ENCODE measurements at regions not wholly inside any gene's neighbourhood (a gene's known extent, or its start where the extent isn't known, plus 50 kb on each side); places are given as distances from the start of the nearest gene placed in this dataset.

GRCh38 chr11:134755535-134755934, 343.5 kb upstream of the B3GAT1 start:
- no peaks in the 10 kb centered on the region for H3K36me3 ChIP-seq (ENCODE audit: control insufficient read depth, insufficient read depth, low read length)
- no peak overlapping the region for H3K4me3 ChIP-seq (ENCODE audit: low read depth, low read length)
- H3K4me1 ChIP-seq, result no peaks in the 10 kb centered on the region

GRCh38 chr11:134754521-134755198, 342.6 kb upstream of the B3GAT1 start:
- Histone ChIP-seq H3K4me2 (ENCODE audit: low read length) (no peak overlapping the region), H3K9me3 (ENCODE audit: control insufficient read depth, low read length) (no peaks in the 10 kb centered on the region), H3K4me3 (ENCODE audit: low read depth, low read length) (no peak overlapping the region), H3K27ac (no peak overlapping the region), H3K36me3 (ENCODE audit: control insufficient read depth, insufficient read depth, low read length) (no peaks in the 10 kb centered on the region), H3K9ac (no peak overlapping the region), H3K79me2 (no peaks in the 10 kb centered on the region), H3K4me1 (no peaks in the 10 kb centered on the region), H2AFZ (no peak overlapping the region), H3K27me3 (ENCODE audit: control insufficient read depth, insufficient read depth, low read length) (no peaks in the 10 kb centered on the region)
- TF ChIP-seq, protein P1, sequence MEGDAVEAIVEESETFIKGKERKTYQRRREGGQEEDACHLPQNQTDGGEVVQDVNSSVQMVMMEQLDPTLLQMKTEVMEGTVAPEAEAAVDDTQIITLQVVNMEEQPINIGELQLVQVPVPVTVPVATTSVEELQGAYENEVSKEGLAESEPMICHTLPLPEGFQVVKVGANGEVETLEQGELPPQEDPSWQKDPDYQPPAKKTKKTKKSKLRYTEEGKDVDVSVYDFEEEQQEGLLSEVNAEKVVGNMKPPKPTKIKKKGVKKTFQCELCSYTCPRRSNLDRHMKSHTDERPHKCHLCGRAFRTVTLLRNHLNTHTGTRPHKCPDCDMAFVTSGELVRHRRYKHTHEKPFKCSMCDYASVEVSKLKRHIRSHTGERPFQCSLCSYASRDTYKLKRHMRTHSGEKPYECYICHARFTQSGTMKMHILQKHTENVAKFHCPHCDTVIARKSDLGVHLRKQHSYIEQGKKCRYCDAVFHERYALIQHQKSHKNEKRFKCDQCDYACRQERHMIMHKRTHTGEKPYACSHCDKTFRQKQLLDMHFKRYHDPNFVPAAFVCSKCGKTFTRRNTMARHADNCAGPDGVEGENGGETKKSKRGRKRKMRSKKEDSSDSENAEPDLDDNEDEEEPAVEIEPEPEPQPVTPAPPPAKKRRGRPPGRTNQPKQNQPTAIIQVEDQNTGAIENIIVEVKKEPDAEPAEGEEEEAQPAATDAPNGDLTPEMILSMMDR (IDR thresholded peaks at IDR 0.05), result no peak

More at GRCh38 chr11:134755535-134755934, 343.5 kb upstream of the B3GAT1 start:
- Histone ChIP-seq H3K79me2 (no peaks in the 10 kb centered on the region), H3K27me3 (ENCODE audit: control insufficient read depth, insufficient read depth, low read length) (no peaks in the 10 kb centered on the region), H3K9ac (no peak overlapping the region), H3K9me3 (ENCODE audit: control insufficient read depth, low read length) (no peaks in the 10 kb centered on the region), H3K27ac (no peak overlapping the region), H2AFZ (no peak overlapping the region), H3K4me2 (ENCODE audit: low read length) (no peak overlapping the region)
- TF ChIP-seq, protein P1 (IDR thresholded peaks at IDR 0.05), result no peak

DNA sequence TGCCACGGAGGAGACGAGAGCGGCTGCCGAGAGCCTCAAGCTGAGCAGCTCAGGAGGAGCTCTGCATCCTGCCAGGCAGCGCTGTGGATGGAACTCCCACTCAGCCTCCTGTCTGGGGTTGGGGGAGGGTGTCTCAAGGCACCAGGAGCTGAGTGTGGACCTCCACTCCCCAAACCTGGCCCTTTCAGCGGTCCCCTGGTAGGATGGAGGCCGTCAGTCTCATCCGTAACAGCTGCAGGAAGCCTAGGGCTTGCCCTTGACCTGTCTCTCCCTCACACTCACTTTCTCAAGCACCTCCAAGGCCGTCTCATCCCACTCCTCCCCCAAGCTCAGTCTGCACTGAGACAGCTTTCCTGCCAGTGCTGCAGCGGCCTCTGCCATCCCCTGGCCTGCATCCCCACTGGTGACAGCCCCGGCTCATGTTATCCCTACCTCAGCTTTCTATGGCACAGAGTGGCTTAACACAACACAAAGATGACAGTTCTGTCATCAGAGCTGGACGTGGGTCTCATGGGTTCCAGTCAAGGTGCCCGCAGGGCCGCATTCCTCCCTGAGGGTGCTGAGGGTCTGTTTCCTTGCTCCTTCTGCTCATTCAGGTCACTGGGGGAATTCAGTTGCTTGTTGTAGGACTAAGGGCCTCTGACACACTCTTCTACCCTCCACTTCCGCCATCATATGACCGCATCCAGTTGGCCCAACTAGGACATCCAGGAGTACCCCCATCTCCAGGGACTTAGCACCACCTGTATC, 341.9 kb upstream of the B3GAT1 start:
- Histone ChIP-seq H3K4me1 (no peaks in the 10 kb centered on the region), H3K4me2 (ENCODE audit: low read length) (no peak overlapping the region), H3K27me3 (ENCODE audit: control insufficient read depth, insufficient read depth, low read length) (no peaks in the 10 kb centered on the region), H3K9ac (no peak overlapping the region), H3K27ac (no peak overlapping the region), H3K4me3 (ENCODE audit: low read depth, low read length) (no peak overlapping the region), H3K36me3 (ENCODE audit: control insufficient read depth, insufficient read depth, low read length) (no peaks in the 10 kb centered on the region), H3K9me3 (ENCODE audit: control insufficient read depth, low read length) (no peaks in the 10 kb centered on the region), H3K79me2 (no peaks in the 10 kb centered on the region), H2AFZ (no peak overlapping the region)
- TF ChIP-seq, protein P1 (IDR thresholded peaks at IDR 0.05), result no peak

GRCh38 chr11:134752964-134753770, 341.1 kb upstream of the B3GAT1 start:
- Histone ChIP-seq H3K27me3 (ENCODE audit: control insufficient read depth, insufficient read depth, low read length) (no peaks in the 10 kb centered on the region), H3K36me3 (ENCODE audit: control insufficient read depth, insufficient read depth, low read length) (no peaks in the 10 kb centered on the region), H3K79me2 (no peaks in the 10 kb centered on the region), H3K9ac (no peak overlapping the region), H3K4me3 (ENCODE audit: low read depth, low read length) (no peak overlapping the region), H3K4me1 (no peaks in the 10 kb centered on the region), H3K27ac (no peak overlapping the region), H2AFZ (no peak overlapping the region), H3K9me3 (ENCODE audit: control insufficient read depth, low read length) (no peaks in the 10 kb centered on the region), H3K4me2 (ENCODE audit: low read length) (no peak overlapping the region)
- TF ChIP-seq, protein P1 (IDR thresholded peaks at IDR 0.05), result no peak

All from parathyroid adenoma (tissue), 2 donors.